SK-N-SH treated with all-trans-retinoic acid at 6 μM for 48 hours (cell line): ENCODE measurements at regions not wholly inside any gene's neighbourhood (a gene's known extent, or its start where the extent isn't known, plus 50 kb on each side); places are given as distances from the start of the nearest gene placed in this dataset.

Experiments used
- ARNTL ChIP-seq: fragments of 450-650 bp; formaldehyde crosslinking; IDR thresholded peaks from 2 replicates; pipeline ENCODE4 v1.5.0; 2020; ENCODE audit warnings: low read depth, mild to moderate bottlenecking, moderate library complexity, borderline replicate concordance
- BACH2 ChIP-seq: fragments of 250-450 bp; sonication (Bioruptor Pico); IDR thresholded peaks from 2 replicates; pipeline ENCODE4 v1.9.0; 2021; ENCODE audit warnings: mild to moderate bottlenecking, borderline replicate concordance
- CSDC2 ChIP-seq: fragments of 250-450 bp; sonication (Bioruptor Pico); IDR thresholded peaks from 2 replicates; pipeline ENCODE4 v1.5.0; 2020; ENCODE audit warnings: mild to moderate bottlenecking, moderate library complexity
- ISL1 ChIP-seq: fragments of 250-450 bp; sonication (Bioruptor Pico); IDR thresholded peaks from 2 replicates; pipeline ENCODE4 v2.1.2; 2022; ENCODE audit warnings: mild to moderate bottlenecking, moderate library complexity
- PATZ1 ChIP-seq: fragments of 250-450 bp; sonication (Bioruptor Pico); IDR thresholded peaks from 2 replicates; pipeline ENCODE4 v1.8.0; 2020; ENCODE audit warnings: mild to moderate bottlenecking, moderate library complexity, borderline replicate concordance
- POU6F1 ChIP-seq: fragments of 250-450 bp; sonication (Bioruptor Pico); IDR thresholded peaks from 2 replicates; pipeline ENCODE4 v1.8.0; 2021; ENCODE audit warnings: low read depth, mild to moderate bottlenecking, moderate library complexity, borderline replicate concordance
- PPARA ChIP-seq: fragments of 250-450 bp; sonication (Bioruptor Pico); IDR thresholded peaks from 2 replicates; pipeline ENCODE4 v1.5.0; 2020; ENCODE audit warnings: mild to moderate bottlenecking, borderline replicate concordance
- RARB ChIP-seq: fragments of 250-450 bp; sonication (Bioruptor Pico); IDR thresholded peaks from 2 replicates; pipeline ENCODE4 v1.8.0; 2021; ENCODE audit warnings: mild to moderate bottlenecking, moderate library complexity
- ZNF70 ChIP-seq: fragments of 450-650 bp; formaldehyde crosslinking; IDR thresholded peaks from 2 replicates; pipeline ENCODE4 v1.5.0; 2020; ENCODE audit warnings: mild to moderate bottlenecking, moderate library complexity
- ZNF8 ChIP-seq: fragments of 450-650 bp; formaldehyde crosslinking; IDR thresholded peaks from 2 replicates; pipeline ENCODE4 v1.5.0; 2020; ENCODE audit warnings: mild to moderate bottlenecking, moderate library complexity
- TF ChIP-seq, protein P1 (sequence below): fragments of 250-450 bp; sonication (Bioruptor Pico); IDR thresholded peaks from 2 replicates; pipeline ENCODE4 v1.5.1; 2020; ENCODE audit warnings: low read depth, mild to moderate bottlenecking, moderate library complexity

DNA sequence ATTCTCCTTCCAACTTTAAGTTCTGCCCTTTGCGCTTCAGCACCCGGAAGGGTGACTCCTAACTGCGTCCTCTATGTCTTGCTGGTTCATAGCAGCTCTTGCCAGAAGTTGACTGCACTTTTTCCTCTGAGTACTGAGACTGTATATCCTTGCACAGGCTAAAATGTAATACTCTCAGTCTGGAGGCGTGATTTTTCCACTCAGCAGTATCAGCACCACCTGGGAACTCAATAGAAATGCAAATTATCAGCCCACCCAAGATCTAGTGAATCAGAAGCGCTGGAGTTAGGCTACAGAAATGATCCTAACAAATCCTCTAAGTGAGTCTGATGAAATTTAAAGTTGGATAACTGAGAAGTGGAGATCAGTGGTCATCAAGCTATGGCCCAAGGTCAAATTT, 1611.9 kb upstream of the SLC10A2 start:
- no peak for TF ChIP-seq POU6F1 (CRISPR knock-in tag)
- TF ChIP-seq BACH2 (CRISPR knock-in tag): no peak
- no peak for TF ChIP-seq PPARA (CRISPR knock-in tag)
- no peak for TF ChIP-seq ARNTL
- TF ChIP-seq ZNF8: no peak
- TF ChIP-seq, protein P1, sequence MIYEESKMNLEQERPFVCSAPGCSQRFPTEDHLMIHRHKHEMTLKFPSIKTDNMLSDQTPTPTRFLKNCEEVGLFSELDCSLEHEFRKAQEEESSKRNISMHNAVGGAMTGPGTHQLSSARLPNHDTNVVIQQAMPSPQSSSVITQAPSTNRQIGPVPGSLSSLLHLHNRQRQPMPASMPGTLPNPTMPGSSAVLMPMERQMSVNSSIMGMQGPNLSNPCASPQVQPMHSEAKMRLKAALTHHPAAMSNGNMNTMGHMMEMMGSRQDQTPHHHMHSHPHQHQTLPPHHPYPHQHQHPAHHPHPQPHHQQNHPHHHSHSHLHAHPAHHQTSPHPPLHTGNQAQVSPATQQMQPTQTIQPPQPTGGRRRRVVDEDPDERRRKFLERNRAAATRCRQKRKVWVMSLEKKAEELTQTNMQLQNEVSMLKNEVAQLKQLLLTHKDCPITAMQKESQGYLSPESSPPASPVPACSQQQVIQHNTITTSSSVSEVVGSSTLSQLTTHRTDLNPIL (CRISPR knock-in tag): no peak
- no peak for TF ChIP-seq ISL1 (CRISPR knock-in tag)
- no peak for TF ChIP-seq RARB
- no peak for TF ChIP-seq PATZ1 (CRISPR knock-in tag)
- TF ChIP-seq ZNF70: no peak
- TF ChIP-seq CSDC2 (CRISPR knock-in tag): no peak
